CD8-positive, alpha-beta memory T cell (primary cell): ENCODE measurements at regions not wholly inside any gene's neighbourhood (a gene's known extent, or its start where the extent isn't known, plus 50 kb on each side); places are given as distances from the start of the nearest gene placed in this dataset.

Experiments
- CTCF ChIA-PET: fragments of 350-600 bp; sonication (Branson Sonifier 250); formaldehyde crosslinking; loops from one replicate; lab custom pipeline; 2021; ENCODE audit warnings: antibody characterized with exemption; lab: Charles Lee
- POLR2A ChIA-PET: fragments of 350-600 bp; sonication (Branson Sonifier 250); formaldehyde crosslinking; loops from one replicate; lab custom pipeline; 2021; ENCODE audit warnings: antibody characterized with exemption; lab: Charles Lee
- DNase-seq, 5 donors: peaks; one replicate each; pipeline versions ENCODE4 v3.0.0 to v3.0.0-alpha.2; 2020 to 2022; ENCODE audit warnings: mixed read lengths in 1 of 5
- H3K27ac ChIP-seq: one replicate; pipeline ENCODE4 v1.7.0; 2013; ENCODE audit warnings: low read depth, mild to moderate bottlenecking, low read length, moderate library complexity
- H3K27me3 ChIP-seq: 2 replicates; pipeline ENCODE4 v1.7.0; 2013; ENCODE audit warnings: low read length, mild to moderate bottlenecking; ENCODE audit not compliant: insufficient read depth, poor library complexity, severe bottlenecking
- H3K36me3 ChIP-seq: 2 replicates; pipeline ENCODE4 v1.7.0; 2013; ENCODE audit warnings: mild to moderate bottlenecking, low read length, moderate library complexity; ENCODE audit not compliant: insufficient read depth
- H3K4me1 ChIP-seq: 2 replicates; pipeline ENCODE4 v1.7.0; 2013; ENCODE audit warnings: mild to moderate bottlenecking, low read length, moderate library complexity; ENCODE audit not compliant: insufficient read depth
- H3K4me3 ChIP-seq: 2 replicates; pipeline ENCODE4 v1.7.0; 2013; ENCODE audit warnings: mild to moderate bottlenecking, low read length
- H3K9me3 ChIP-seq: 2 replicates; pipeline ENCODE4 v1.7.0; 2013; ENCODE audit warnings: mild to moderate bottlenecking, low read length
- H3K27ac Mint-ChIP-seq, 8 donors: one replicate each; pipeline ENCODE4 v1.8.0; 2020 to 2021; ENCODE audit warnings: mixed read lengths in 8 of 8, mild to moderate bottlenecking in 6 of 8, inconsistent platforms in 3 of 8, moderate library complexity in 3 of 8
- H3K27me3 Mint-ChIP-seq, 2 donors: one replicate each; pipeline ENCODE4 v1.8.0; 2020 to 2021; ENCODE audit warnings: mixed read lengths in 2 of 2, mild to moderate bottlenecking in 1 of 2, moderate library complexity in 1 of 2
- H3K36me3 Mint-ChIP-seq, 3 donors: one replicate each; pipeline ENCODE4 v1.8.0; 2020 to 2021; ENCODE audit warnings: mixed read lengths in 3 of 3, inconsistent platforms in 1 of 3, mild to moderate bottlenecking in 1 of 3
- H3K4me1 Mint-ChIP-seq, 3 donors: one replicate each; pipeline ENCODE4 v1.8.0; 2020 to 2021; ENCODE audit warnings: mixed read lengths in 3 of 3, inconsistent platforms in 1 of 3, mild to moderate bottlenecking in 1 of 3
- H3K4me3 Mint-ChIP-seq, 7 donors: one replicate each; pipeline ENCODE4 v1.8.0; 2020 to 2021; ENCODE audit warnings: mixed read lengths in 7 of 7, mild to moderate bottlenecking in 6 of 7, moderate library complexity in 4 of 7, inconsistent platforms in 2 of 7
- H3K9me3 Mint-ChIP-seq, 5 donors: one replicate each; pipeline ENCODE4 v1.8.0; 2020 to 2022; ENCODE audit warnings: mixed read lengths in 5 of 5, mild to moderate bottlenecking in 3 of 5, moderate library complexity in 2 of 5, inconsistent platforms in 1 of 5

DNA sequence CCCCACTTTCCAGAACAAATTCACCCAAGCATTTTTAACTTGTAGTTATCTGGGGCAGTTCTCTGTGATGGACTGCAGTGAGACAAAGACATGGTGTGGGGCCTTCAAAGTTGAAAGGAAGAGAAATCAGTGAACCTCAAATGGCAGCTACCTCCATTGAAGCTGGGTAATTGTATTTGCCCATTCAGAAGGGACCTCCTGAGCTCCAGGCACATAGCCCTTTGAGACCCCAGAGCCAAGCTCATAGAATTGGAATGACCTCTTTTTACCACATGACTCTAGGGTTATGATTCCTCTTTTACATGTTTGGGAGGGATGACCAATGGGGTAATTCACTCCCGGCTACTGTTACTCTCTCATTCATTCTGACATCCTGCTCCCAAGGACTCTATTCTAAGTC is 368.4 kb upstream of the ITGA1 start:
- Histone ChIP-seq H3K4me3 (no peak overlapping the region), H3K9me3 (no peaks in the 10 kb centered on the region), H3K36me3 (no peaks in the 10 kb centered on the region), H3K27ac (no peak overlapping the region), H3K27me3 (no peaks in the 10 kb centered on the region), H3K4me1 (no peaks in the 10 kb centered on the region)
- no peak for DNase-seq
- no peaks in the 10 kb centered on the region for H3K4me1 Mint-ChIP-seq
- H3K36me3 Mint-ChIP-seq = no peaks in the 10 kb centered on the region
- H3K4me3 Mint-ChIP-seq = no peak overlapping the region
- ChIA-PET CTCF (no interaction called here), POLR2A (no interaction called here)
- H3K27me3 Mint-ChIP-seq = no peaks in the 10 kb centered on the region
- no peak overlapping the region for H3K27ac Mint-ChIP-seq
- no peaks in the 10 kb centered on the region for H3K9me3 Mint-ChIP-seq

DNA sequence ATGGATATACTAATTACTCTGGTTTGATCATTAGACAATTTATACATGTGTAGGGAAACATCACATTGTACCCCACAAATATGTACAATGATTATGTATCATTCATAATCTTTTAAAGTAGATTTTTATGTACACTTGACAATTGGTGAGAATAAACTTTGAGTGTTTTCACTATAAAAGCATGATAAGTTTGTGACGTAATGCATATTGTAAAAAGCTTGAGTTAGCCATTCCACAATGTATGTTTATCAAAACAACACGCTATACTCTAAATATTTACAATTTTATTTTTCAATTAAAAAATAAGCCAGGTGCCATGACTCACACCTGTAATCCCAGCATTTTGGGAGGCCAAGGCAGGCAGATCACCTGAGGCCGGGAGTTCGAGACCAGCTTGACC is 360.1 kb upstream of the ITGA1 start:
- POLR2A ChIA-PET = no interaction called here
- H3K9me3 Mint-ChIP-seq = peaks cover 0 to 8% (median 3%) of the 10 kb centered on the region in 5 donors
- H3K4me1 ChIP-seq = no peaks in the 10 kb centered on the region

DNA sequence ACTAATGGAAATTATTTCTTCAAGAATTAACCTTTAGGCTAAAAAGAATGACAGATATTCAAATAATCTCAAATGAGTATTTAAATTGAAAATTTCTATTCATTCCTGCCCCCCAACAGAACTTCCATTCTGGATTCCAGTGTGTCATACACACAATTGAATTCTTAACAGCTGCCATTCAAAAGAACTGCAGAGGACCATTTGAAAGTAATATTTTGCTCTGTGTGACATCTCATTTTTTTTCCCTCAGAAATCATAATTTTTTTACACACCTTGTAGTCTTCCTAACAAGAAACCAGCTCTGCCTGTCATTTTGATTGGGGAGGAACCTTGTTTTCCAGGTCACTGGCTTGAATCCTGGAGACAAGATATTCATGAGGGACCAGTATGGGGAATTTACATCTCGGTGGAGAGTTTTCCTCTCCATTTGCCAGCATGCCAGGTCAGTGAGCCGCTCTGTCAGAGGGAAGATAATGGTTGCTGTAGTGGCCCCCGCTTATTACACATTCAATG is 358.7 kb upstream of the ITGA1 start:
- CTCF ChIA-PET = no interaction called here
- POLR2A ChIA-PET = no interaction called here
- Mint-ChIP-seq H3K27ac (no peak overlapping the region), H3K4me3 (no peak overlapping the region), H3K4me1 (no peaks in the 10 kb centered on the region), H3K9me3 (peaks cover 0 to 8% (median 3%) of the 10 kb centered on the region in 5 donors), H3K27me3 (no peaks in the 10 kb centered on the region), H3K36me3 (no peaks in the 10 kb centered on the region)
- no peak overlapping the region for H3K27ac ChIP-seq
- H3K4me1 ChIP-seq = no peaks in the 10 kb centered on the region
- no peaks in the 10 kb centered on the region for H3K36me3 ChIP-seq
- H3K9me3 ChIP-seq = no peaks in the 10 kb centered on the region
- H3K27me3 ChIP-seq = no peaks in the 10 kb centered on the region
- H3K4me3 ChIP-seq = no peak overlapping the region
- no peak for DNase-seq

More for the DNA sequence above, 360.1 kb upstream of the ITGA1 start:
- H3K36me3 Mint-ChIP-seq = no peaks in the 10 kb centered on the region
- H3K27me3 ChIP-seq = no peaks in the 10 kb centered on the region
- H3K27me3 Mint-ChIP-seq = no peaks in the 10 kb centered on the region
- no peaks in the 10 kb centered on the region for H3K36me3 ChIP-seq
- CTCF ChIA-PET = no interaction called here
- no peaks in the 10 kb centered on the region for H3K9me3 ChIP-seq
- no peak for DNase-seq
- no peaks in the 10 kb centered on the region for H3K4me1 Mint-ChIP-seq
- H3K27ac Mint-ChIP-seq = no peak overlapping the region
- no peak overlapping the region for H3K4me3 ChIP-seq
- no peak overlapping the region for H3K27ac ChIP-seq
- H3K4me3 Mint-ChIP-seq = no peak overlapping the region

GRCh38 chr5:52441768-52442167 is 345.9 kb upstream of the ITGA1 start:
- no peak for DNase-seq
- Mint-ChIP-seq H3K27ac (no peak overlapping the region), H3K36me3 (no peaks in the 10 kb centered on the region), H3K4me3 (no peak overlapping the region), H3K9me3 (peaks cover 0 to 5% (median 2%) of the 10 kb centered on the region in 5 donors), H3K27me3 (peaks cover 0 to 4% of the 10 kb centered on the region in 2 donors), H3K4me1 (no peaks in the 10 kb centered on the region)
- Histone ChIP-seq H3K27ac (no peak overlapping the region), H3K36me3 (no peaks in the 10 kb centered on the region), H3K4me3 (no peak overlapping the region), H3K4me1 (no peaks in the 10 kb centered on the region), H3K9me3 (no peaks in the 10 kb centered on the region), H3K27me3 (no peaks in the 10 kb centered on the region)
- ChIA-PET CTCF (no interaction called here), POLR2A (no interaction called here)

DNA sequence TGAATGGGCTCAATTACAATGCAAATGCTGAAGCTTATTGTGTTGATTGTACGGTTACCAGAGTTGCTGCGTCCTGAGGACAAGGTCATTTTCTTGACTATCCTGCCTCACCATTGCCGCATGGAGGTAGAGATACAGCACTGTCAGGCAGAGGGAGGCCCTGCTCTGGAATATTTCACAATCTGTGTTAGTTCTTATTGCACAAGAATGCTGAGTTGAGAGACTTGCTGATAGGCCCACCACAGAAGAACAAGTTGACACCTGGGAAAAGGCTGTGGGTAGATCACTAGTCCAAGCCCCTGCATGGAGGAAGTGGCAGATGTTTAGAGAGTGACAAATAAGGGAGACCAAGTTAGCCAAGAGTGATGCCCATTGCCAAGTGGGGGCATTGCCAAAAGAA is 344.5 kb upstream of the ITGA1 start:
- DNase-seq = no peak
- Mint-ChIP-seq H3K27me3 (peaks cover 0 to 4% of the 10 kb centered on the region in 2 donors), H3K36me3 (no peaks in the 10 kb centered on the region), H3K4me1 (no peaks in the 10 kb centered on the region), H3K4me3 (no peak overlapping the region), H3K9me3 (peaks cover 0 to 5% (median 2%) of the 10 kb centered on the region in 5 donors), H3K27ac (no peak overlapping the region)
- POLR2A ChIA-PET = no interaction called here
- Histone ChIP-seq H3K27me3 (no peaks in the 10 kb centered on the region), H3K4me1 (no peaks in the 10 kb centered on the region), H3K9me3 (no peaks in the 10 kb centered on the region), H3K27ac (no peak overlapping the region), H3K4me3 (no peak overlapping the region), H3K36me3 (no peaks in the 10 kb centered on the region)
- CTCF ChIA-PET = no interaction called here

DNA sequence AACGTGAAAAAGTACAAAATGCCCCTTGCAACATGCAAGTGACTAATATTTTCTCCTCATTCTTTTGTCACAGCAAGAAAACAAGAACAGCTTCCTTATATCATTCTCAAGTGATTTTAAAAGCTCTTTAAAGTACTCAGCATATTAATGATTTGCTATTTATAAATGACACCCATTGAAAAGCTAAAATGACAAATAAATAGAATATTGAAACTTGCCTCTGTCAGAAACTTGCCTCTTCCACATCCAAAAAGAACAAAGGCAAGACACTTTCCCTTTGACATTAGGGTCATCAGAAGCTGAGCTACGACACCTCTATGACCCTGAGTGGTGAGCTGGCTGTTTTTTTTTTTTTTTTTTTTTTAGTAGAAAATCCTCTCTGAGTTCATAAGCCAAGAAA is 339.6 kb upstream of the ITGA1 start:
- H3K4me3 Mint-ChIP-seq = no peak overlapping the region
- Histone ChIP-seq H3K4me1 (no peaks in the 10 kb centered on the region), H3K9me3 (no peaks in the 10 kb centered on the region), H3K36me3 (no peaks in the 10 kb centered on the region), H3K4me3 (no peak overlapping the region), H3K27me3 (no peaks in the 10 kb centered on the region), H3K27ac (no peak overlapping the region)
- ChIA-PET POLR2A (no interaction called here), CTCF (no interaction called here)
- DNase-seq = no peak
- H3K36me3 Mint-ChIP-seq = no peaks in the 10 kb centered on the region
- H3K27ac Mint-ChIP-seq = no peak overlapping the region
- peaks cover 0 to 2% of the 10 kb centered on the region in 2 donors for H3K27me3 Mint-ChIP-seq
- peaks cover 0 to 3% (median 0%) of the 10 kb centered on the region in 5 donors for H3K9me3 Mint-ChIP-seq
- no peaks in the 10 kb centered on the region for H3K4me1 Mint-ChIP-seq

GRCh38 chr5:52449516-52449915 is 338.2 kb upstream of the ITGA1 start:
- no peaks in the 10 kb centered on the region for H3K4me1 ChIP-seq
- Mint-ChIP-seq H3K9me3 (peaks cover 0 to 3% (median 0%) of the 10 kb centered on the region in 5 donors), H3K27ac (no peak overlapping the region), H3K4me1 (no peaks in the 10 kb centered on the region), H3K27me3 (peaks cover 0 to 2% of the 10 kb centered on the region in 2 donors), H3K4me3 (no peak overlapping the region), H3K36me3 (no peaks in the 10 kb centered on the region)
- ChIA-PET CTCF (no interaction called here), POLR2A (no interaction called here)
- H3K27ac ChIP-seq = no peak overlapping the region
- H3K4me3 ChIP-seq = no peak overlapping the region
- no peak for DNase-seq
- H3K27me3 ChIP-seq = no peaks in the 10 kb centered on the region
- H3K9me3 ChIP-seq = no peaks in the 10 kb centered on the region
- H3K36me3 ChIP-seq = no peaks in the 10 kb centered on the region

DNA sequence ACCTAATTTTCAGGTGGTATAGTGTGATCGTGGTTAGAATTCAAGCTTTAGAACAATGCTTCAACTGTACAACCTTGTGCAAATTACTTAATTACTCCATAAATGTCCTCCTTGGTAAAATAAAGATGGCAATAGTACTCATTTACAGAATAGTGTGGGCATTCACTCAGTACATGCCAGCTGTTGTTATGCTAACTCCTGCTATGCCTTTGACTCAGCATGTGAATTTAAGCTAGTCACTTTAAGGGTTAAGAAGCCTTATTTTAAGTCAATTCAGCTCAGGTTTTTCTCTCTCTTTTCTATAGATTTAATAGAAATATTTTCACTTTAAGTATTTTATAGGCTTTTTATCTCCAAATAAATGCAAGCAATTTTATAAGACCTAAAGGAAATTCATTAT is 335.6 kb upstream of the ITGA1 start:
- Histone ChIP-seq H3K4me1 (no peaks in the 10 kb centered on the region), H3K27me3 (no peaks in the 10 kb centered on the region), H3K36me3 (no peaks in the 10 kb centered on the region), H3K27ac (no peak overlapping the region), H3K9me3 (no peaks in the 10 kb centered on the region), H3K4me3 (no peak overlapping the region)
- ChIA-PET POLR2A (no interaction called here), CTCF (no interaction called here)
- H3K4me3 Mint-ChIP-seq = no peak overlapping the region
- DNase-seq = no peak
- H3K27ac Mint-ChIP-seq = no peak overlapping the region
- H3K4me1 Mint-ChIP-seq = no peaks in the 10 kb centered on the region
- H3K36me3 Mint-ChIP-seq = peaks cover 0 to 2% (median 0%) of the 10 kb centered on the region in 3 donors
- no peaks in the 10 kb centered on the region for H3K27me3 Mint-ChIP-seq
- H3K9me3 Mint-ChIP-seq = peaks cover 0 to 3% (median 0%) of the 10 kb centered on the region in 5 donors

GRCh38 chr5:52453176-52453575 is 334.5 kb upstream of the ITGA1 start:
- no peaks in the 10 kb centered on the region for H3K27me3 ChIP-seq
- Mint-ChIP-seq H3K36me3 (peaks cover 0 to 2% (median 0%) of the 10 kb centered on the region in 3 donors), H3K4me1 (no peaks in the 10 kb centered on the region), H3K27me3 (peaks cover 0 to 3% of the 10 kb centered on the region in 2 donors), H3K4me3 (no peak overlapping the region), H3K9me3 (peaks cover 0 to 3% (median 0%) of the 10 kb centered on the region in 5 donors), H3K27ac (no peak overlapping the region)
- no peak overlapping the region for H3K4me3 ChIP-seq
- no peaks in the 10 kb centered on the region for H3K4me1 ChIP-seq
- H3K27ac ChIP-seq = no peak overlapping the region
- ChIA-PET POLR2A (no interaction called here), CTCF (no interaction called here)
- H3K36me3 ChIP-seq = no peaks in the 10 kb centered on the region
- H3K9me3 ChIP-seq = no peaks in the 10 kb centered on the region
- no peak for DNase-seq
